ENCODE measurements at regions not wholly inside any gene's neighbourhood (a gene's known extent, or its start where the extent isn't known, plus 50 kb on each side); places are given as distances from the start of the nearest gene placed in this dataset.

GRCh38 chr5:68475476-68475983 lies 260.0 kb downstream of the PIK3R1 start:
- no peak for FAIRE-seq
- Histone ChIP-seq H3K9me3 (ENCODE audit: low read length) (no peaks in the 10 kb centered on the region), H2AFZ (ENCODE audit: low read length) (no peak overlapping the region), H3K36me3 (replicated peaks in 1 of 2; ENCODE audit: control insufficient read depth in 1 of 2, insufficient read depth in 2 of 2, low read length in 2 of 2) (no peaks in the 10 kb centered on the region), H3K4me3 (replicated peaks in 1 of 3; ENCODE audit: insufficient read depth in 1 of 3, low read depth in 2 of 3, low read length in 3 of 3) (no peak overlapping the region), H3K4me2 (ENCODE audit: low read depth, low read length) (no peak overlapping the region), H3K9ac (ENCODE audit: insufficient read depth, low read depth, low read length) (no peak overlapping the region), H3K27me3 (ENCODE audit: control insufficient read depth in 1 of 2, insufficient read depth in 2 of 2, low read length in 2 of 2) (no peaks in the 10 kb centered on the region; a peak in 1 of 5 replicates), H3K27ac (ENCODE audit: extremely low read length, insufficient read depth, low read length) (no peak overlapping the region), H4K20me1 (ENCODE audit: insufficient read depth, low read length) (no peaks in the 10 kb centered on the region), H3K4me1 (ENCODE audit: insufficient read depth, low read length) (peaks cover 8% of the 10 kb centered on the region; the same call in 1 of the 2 replicates), H3K79me2 (ENCODE audit: insufficient read depth, low read length) (no peaks in the 10 kb centered on the region)
- intact Hi-C loops (cut with micrococcal nuclease; ENCODE audit: unreplicated experiment) = no loop called here
- POLR2A ChIA-PET = no interaction called here
- DNase-seq (ENCODE audit: low spot score) = no peak
- no peak for ATAC-seq
- in situ Hi-C loops (cut with HindIII; ENCODE audit: extremely low pct_ligation_motif_present, low pct_unique_long_range_greater_than_20kb) = no loop called here
- 37% methylated on average over 7 of the region's 7 CpGs for WGBS (ENCODE audit: low lambda C conversion rate)
- CTCF ChIA-PET (ENCODE audit: low intra/inter-chr PET ratio, low total read pairs) = no interaction called here
- no TSS peak for BruUV-seq (replicated peaks)
- TF ChIP-seq TBX3 (IDR thresholded peaks at IDR 0.05; ENCODE audit: borderline replicate concordance) (no peak), TFE3 (CRISPR knock-in tag; IDR thresholded peaks at IDR 0.05) (no peak), NCOR1 (IDR thresholded peaks at IDR 0.05; ENCODE audit: borderline replicate concordance, low read length) (no peak), GABPB1 (CRISPR knock-in tag; IDR thresholded peaks at IDR 0.05) (no peak), ZNF143 (CRISPR knock-in tag; IDR thresholded peaks at IDR 0.05) (no peak), ZNF329 (CRISPR knock-in tag; IDR thresholded peaks at IDR 0.05; ENCODE audit: low read depth) (no peak), SIX1 (CRISPR knock-in tag; IDR thresholded peaks at IDR 0.05; ENCODE audit: borderline replicate concordance) (no peak), ZC3H13 (CRISPR knock-in tag; IDR thresholded peaks at IDR 0.05) (no peak), ZNF136 (CRISPR knock-in tag; IDR thresholded peaks at IDR 0.05; ENCODE audit: low read depth) (no peak), AKAP8 (CRISPR knock-in tag; IDR thresholded peaks at IDR 0.05) (no peak)
- TF ChIP-seq, protein P1, sequence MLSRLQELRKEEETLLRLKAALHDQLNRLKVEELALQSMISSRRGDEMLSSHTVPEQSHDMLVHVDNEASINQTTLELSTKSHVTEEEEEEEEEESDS (CRISPR knock-in tag; IDR thresholded peaks at IDR 0.05; ENCODE audit: borderline replicate concordance) = no peak
- TF ChIP-seq, protein P2, sequence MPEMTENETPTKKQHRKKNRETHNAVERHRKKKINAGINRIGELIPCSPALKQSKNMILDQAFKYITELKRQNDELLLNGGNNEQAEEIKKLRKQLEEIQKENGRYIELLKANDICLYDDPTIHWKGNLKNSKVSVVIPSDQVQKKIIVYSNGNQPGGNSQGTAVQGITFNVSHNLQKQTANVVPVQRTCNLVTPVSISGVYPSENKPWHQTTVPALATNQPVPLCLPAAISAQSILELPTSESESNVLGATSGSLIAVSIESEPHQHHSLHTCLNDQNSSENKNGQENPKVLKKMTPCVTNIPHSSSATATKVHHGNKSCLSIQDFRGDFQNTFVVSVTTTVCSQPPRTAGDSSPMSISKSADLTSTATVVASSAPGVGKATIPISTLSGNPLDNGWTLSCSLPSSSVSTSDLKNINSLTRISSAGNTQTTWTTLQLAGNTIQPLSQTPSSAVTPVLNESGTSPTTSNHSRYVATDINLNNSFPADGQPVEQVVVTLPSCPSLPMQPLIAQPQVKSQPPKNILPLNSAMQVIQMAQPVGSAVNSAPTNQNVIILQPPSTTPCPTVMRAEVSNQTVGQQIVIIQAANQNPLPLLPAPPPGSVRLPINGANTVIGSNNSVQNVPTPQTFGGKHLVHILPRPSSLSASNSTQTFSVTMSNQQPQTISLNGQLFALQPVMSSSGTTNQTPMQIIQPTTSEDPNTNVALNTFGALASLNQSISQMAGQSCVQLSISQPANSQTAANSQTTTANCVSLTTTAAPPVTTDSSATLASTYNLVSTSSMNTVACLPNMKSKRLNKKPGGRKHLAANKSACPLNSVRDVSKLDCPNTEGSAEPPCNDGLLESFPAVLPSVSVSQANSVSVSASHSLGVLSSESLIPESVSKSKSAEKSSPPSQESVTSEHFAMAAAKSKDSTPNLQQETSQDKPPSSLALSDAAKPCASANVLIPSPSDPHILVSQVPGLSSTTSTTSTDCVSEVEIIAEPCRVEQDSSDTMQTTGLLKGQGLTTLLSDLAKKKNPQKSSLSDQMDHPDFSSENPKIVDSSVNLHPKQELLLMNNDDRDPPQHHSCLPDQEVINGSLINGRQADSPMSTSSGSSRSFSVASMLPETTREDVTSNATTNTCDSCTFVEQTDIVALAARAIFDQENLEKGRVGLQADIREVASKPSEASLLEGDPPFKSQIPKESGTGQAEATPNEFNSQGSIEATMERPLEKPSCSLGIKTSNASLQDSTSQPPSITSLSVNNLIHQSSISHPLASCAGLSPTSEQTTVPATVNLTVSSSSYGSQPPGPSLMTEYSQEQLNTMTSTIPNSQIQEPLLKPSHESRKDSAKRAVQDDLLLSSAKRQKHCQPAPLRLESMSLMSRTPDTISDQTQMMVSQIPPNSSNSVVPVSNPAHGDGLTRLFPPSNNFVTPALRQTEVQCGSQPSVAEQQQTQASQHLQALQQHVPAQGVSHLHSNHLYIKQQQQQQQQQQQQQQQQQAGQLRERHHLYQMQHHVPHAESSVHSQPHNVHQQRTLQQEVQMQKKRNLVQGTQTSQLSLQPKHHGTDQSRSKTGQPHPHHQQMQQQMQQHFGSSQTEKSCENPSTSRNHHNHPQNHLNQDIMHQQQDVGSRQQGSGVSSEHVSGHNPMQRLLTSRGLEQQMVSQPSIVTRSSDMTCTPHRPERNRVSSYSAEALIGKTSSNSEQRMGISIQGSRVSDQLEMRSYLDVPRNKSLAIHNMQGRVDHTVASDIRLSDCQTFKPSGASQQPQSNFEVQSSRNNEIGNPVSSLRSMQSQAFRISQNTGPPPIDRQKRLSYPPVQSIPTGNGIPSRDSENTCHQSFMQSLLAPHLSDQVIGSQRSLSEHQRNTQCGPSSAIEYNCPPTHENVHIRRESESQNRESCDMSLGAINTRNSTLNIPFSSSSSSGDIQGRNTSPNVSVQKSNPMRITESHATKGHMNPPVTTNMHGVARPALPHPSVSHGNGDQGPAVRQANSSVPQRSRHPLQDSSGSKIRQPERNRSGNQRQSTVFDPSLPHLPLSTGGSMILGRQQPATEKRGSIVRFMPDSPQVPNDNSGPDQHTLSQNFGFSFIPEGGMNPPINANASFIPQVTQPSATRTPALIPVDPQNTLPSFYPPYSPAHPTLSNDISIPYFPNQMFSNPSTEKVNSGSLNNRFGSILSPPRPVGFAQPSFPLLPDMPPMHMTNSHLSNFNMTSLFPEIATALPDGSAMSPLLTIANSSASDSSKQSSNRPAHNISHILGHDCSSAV (CRISPR knock-in tag; IDR thresholded peaks at IDR 0.05; ENCODE audit: borderline replicate concordance) = no peak
- TF ChIP-seq, protein P3, sequence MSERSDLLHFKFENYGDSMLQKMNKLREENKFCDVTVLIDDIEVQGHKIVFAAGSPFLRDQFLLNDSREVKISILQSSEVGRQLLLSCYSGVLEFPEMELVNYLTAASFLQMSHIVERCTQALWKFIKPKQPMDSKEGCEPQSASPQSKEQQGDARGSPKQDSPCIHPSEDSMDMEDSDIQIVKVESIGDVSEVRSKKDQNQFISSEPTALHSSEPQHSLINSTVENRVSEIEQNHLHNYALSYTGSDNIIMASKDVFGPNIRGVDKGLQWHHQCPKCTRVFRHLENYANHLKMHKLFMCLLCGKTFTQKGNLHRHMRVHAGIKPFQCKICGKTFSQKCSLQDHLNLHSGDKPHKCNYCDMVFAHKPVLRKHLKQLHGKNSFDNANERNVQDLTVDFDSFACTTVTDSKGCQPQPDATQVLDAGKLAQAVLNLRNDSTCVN (CRISPR knock-in tag; IDR thresholded peaks at IDR 0.05; ENCODE audit: borderline replicate concordance) = no peak

Data from HepG2 (cell line).